BE2C (cell line): ENCODE measurements at regions not wholly inside any gene's neighbourhood (a gene's known extent, or its start where the extent isn't known, plus 50 kb on each side); places are given as distances from the start of the nearest gene placed in this dataset.

Experiments
- DNase-seq: peaks from one replicate; pipeline ENCODE4 v3.0.0-alpha.2; 2020
- H3K27me3 ChIP-seq: fragments of 250-450 bp; sonication (Bioruptor Pico); 2 replicates; pipeline ENCODE4 v1.5.1; 2020; ENCODE audit warnings: mild to moderate bottlenecking
- H3K36me3 ChIP-seq: fragments of 250-450 bp; sonication (Bioruptor Pico); 2 replicates; pipeline ENCODE4 v1.5.1; 2020; ENCODE audit warnings: mild to moderate bottlenecking
- H3K4me1 ChIP-seq: fragments of 250-450 bp; sonication (Bioruptor Pico); 2 replicates; pipeline ENCODE4 v1.5.1; 2020
- H3K4me3 ChIP-seq: 2 replicates; pipeline ENCODE4 v1.5.1; 2011; ENCODE audit warnings: low read depth, low read length
- H3K9me3 ChIP-seq: fragments of 250-450 bp; sonication (Bioruptor Pico); 2 replicates; pipeline ENCODE4 v1.5.1; 2020
- CTCF ChIP-seq: IDR thresholded peaks from 2 replicates; pipeline ENCODE4 v1.5.1; 2012; ENCODE audit warnings: mild to moderate bottlenecking, low read depth, low read length

GRCh38 chr15:93462690-93463089, 373.7 kb upstream of the RGMA start:
- H3K27me3 ChIP-seq = no peaks in the 10 kb centered on the region
- no peaks in the 10 kb centered on the region for H3K36me3 ChIP-seq
- TF ChIP-seq CTCF = no peak; the same call in 1 of the 2 replicates
- peaks cover 25% of the 10 kb centered on the region for H3K4me1 ChIP-seq
- no peak for DNase-seq
- no peaks in the 10 kb centered on the region; the same call in 1 of the 2 replicates for H3K9me3 ChIP-seq
- no peak overlapping the region for H3K4me3 ChIP-seq

GRCh38 chr15:93460717-93461116, 371.7 kb upstream of the RGMA start:
- Histone ChIP-seq H3K9me3 (no peaks in the 10 kb centered on the region; the same call in 1 of the 2 replicates), H3K36me3 (no peaks in the 10 kb centered on the region), H3K4me3 (no peak overlapping the region), H3K4me1 (peaks cover 14% of the 10 kb centered on the region), H3K27me3 (no peaks in the 10 kb centered on the region)
- no peak for DNase-seq
- TF ChIP-seq CTCF = no peak

- no peak overlapping the region for H3K4me3 ChIP-seq
- no peak for TF ChIP-seq CTCF
- no peaks in the 10 kb centered on the region; the same call in 1 of the 2 replicates for H3K9me3 ChIP-seq
- H3K27me3 ChIP-seq = no peaks in the 10 kb centered on the region
- DNase-seq = no peak
- no peaks in the 10 kb centered on the region for H3K36me3 ChIP-seq
- H3K4me1 ChIP-seq = peaks cover 21% of the 10 kb centered on the region
Observed at GRCh38 chr15:93459396-93459795, 370.4 kb upstream of the RGMA start.

- peak; percentile 14 for DNase-seq
- Histone ChIP-seq H3K36me3 (no peaks in the 10 kb centered on the region), H3K27me3 (no peaks in the 10 kb centered on the region), H3K4me3 (no peak overlapping the region), H3K9me3 (no peaks in the 10 kb centered on the region), H3K4me1 (peaks cover 24% of the 10 kb centered on the region)
- TF ChIP-seq CTCF = no peak
Observed at GRCh38 chr15:93458597-93458996, 369.6 kb upstream of the RGMA start.

- H3K27me3 ChIP-seq = no peaks in the 10 kb centered on the region
- DNase-seq = peak; percentile 94
- no peak for TF ChIP-seq CTCF
Observed at GRCh38 chr15:93454788-93455187, 365.8 kb upstream of the RGMA start.

GRCh38 chr15:93452537-93453211, 363.7 kb upstream of the RGMA start:
- Histone ChIP-seq H3K27me3 (no peaks in the 10 kb centered on the region), H3K36me3 (no peaks in the 10 kb centered on the region), H3K9me3 (no peaks in the 10 kb centered on the region), H3K4me3 (no peak overlapping the region), H3K4me1 (peaks cover 12% of the 10 kb centered on the region)
- no peak for TF ChIP-seq CTCF
- DNase-seq = no peak

More at GRCh38 chr15:93454788-93455187, 365.8 kb upstream of the RGMA start:
- no peak overlapping the region for H3K4me3 ChIP-seq
- peaks cover 19% of the 10 kb centered on the region for H3K4me1 ChIP-seq
- H3K9me3 ChIP-seq = no peaks in the 10 kb centered on the region
- no peaks in the 10 kb centered on the region for H3K36me3 ChIP-seq
